Gastroesophageal sphincter (tissue), 3 donors: ENCODE measurements at regions not wholly inside any gene's neighbourhood (a gene's known extent, or its start where the extent isn't known, plus 50 kb on each side); places are given as distances from the start of the nearest gene placed in this dataset.

Source experiments
- EP300 ChIP-seq: sonication (generic); formaldehyde crosslinking; IDR thresholded peaks from one replicate; pipeline ENCODE4 v1.6.1; 2017; ENCODE audit warnings: antibody characterized with exemption, mild to moderate bottlenecking
- POLR2A ChIP-seq, 2 donors: fragments of 450-650 bp; IDR thresholded peaks; one replicate each; pipeline ENCODE4 v1.6.1; 2017; ENCODE audit warnings: antibody characterized with exemption in 2 of 2, mild to moderate bottlenecking in 2 of 2, moderate library complexity in 1 of 2
- TF ChIP-seq, protein P1 (sequence below), 4 experiments: fragments of 200-600 bp in 2 of 4; fragments of 450-650 bp in 2 of 4; sonication (generic) in 1 of 4; IDR thresholded peaks; one replicate each; pipeline ENCODE4 v1.5.1; 2017 to 2019; ENCODE audit warnings: antibody characterized with exemption in 4 of 4, mild to moderate bottlenecking in 2 of 4, moderate library complexity in 2 of 4

DNA sequence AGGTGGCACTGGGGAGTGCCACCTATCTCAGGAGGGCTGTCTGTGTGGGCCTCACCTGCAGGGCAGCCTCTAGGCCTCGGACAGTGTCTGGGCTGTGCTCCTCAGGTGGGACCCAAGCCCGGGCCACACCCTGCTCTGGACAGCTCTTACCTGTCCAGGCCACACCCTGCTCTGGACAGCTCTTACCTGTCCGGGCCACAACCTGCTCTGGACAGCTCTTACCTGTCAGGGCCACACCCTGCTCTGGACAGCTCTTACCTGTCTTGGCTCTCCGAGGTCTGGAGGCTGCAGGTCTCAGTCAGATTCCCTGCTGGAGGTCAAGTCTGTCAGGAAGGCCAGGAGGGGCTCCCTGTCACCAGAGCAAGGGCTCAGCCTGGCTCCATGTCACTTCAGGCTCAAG lies 80.6 kb downstream of the LINGO1 start:
- TF ChIP-seq EP300 (no peak), POLR2A (IDR thresholded peaks at IDR 0.05) (no peak)
- TF ChIP-seq, protein P1, sequence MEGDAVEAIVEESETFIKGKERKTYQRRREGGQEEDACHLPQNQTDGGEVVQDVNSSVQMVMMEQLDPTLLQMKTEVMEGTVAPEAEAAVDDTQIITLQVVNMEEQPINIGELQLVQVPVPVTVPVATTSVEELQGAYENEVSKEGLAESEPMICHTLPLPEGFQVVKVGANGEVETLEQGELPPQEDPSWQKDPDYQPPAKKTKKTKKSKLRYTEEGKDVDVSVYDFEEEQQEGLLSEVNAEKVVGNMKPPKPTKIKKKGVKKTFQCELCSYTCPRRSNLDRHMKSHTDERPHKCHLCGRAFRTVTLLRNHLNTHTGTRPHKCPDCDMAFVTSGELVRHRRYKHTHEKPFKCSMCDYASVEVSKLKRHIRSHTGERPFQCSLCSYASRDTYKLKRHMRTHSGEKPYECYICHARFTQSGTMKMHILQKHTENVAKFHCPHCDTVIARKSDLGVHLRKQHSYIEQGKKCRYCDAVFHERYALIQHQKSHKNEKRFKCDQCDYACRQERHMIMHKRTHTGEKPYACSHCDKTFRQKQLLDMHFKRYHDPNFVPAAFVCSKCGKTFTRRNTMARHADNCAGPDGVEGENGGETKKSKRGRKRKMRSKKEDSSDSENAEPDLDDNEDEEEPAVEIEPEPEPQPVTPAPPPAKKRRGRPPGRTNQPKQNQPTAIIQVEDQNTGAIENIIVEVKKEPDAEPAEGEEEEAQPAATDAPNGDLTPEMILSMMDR (IDR thresholded peaks at IDR 0.05), result no peak
